HG02884 (cell line): ENCODE measurements at regions not wholly inside any gene's neighbourhood (a gene's known extent, or its start where the extent isn't known, plus 50 kb on each side); places are given as distances from the start of the nearest gene placed in this dataset.
"Not testable (repeated sequence)": the region's sequence is repeated elsewhere in the genome, so short reads cannot be mapped to it uniquely, and the experiment has no call there.

Experiments
- ATAC-seq: cut with Tn5 transposase; IDR thresholded peaks from one replicate; pipeline ENCODE4 v1.9.1; 2021; ENCODE audit warnings: mild to moderate bottlenecking, moderate library complexity; ENCODE audit not compliant: unreplicated experiment

DNA sequence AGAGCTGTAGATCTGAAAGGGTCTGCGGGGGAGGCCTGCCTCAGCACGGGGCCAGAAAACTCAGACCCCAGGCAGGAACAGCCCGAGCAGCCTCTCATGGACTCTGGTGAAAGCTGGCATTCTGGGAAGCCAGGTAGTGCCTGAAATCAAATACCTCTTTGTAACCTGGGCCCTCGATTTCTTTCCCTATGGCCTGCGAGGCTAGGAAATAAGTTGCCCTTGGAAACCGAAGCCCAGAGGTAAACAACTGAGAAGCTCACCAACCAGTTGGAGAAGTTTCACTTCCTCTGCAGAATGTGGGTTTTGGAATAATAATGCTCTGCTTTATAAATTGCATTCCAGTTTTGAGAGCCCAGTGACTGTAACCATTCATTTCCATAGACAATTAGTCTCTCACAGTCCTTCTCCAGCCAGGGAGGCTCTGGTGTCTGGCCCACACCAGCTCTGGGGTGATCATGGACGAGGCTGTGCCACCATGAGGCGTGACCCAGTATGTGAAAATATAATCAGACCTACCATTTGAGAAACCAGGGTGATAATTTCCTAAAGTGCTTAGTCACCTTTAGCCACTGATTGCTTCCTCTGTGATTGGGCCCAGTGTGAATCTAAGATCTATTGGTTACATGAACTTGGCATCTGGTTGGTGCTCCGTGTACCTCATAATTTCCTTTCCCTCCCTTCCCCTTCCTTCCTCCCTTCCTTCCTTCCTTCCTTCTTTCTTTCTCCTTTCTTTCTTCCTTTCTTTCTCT lies 133.1 kb upstream of the PELI1 start:
- no peak for ATAC-seq

- not testable (repeated sequence) for ATAC-seq
Observed at GRCh38 chr2:64280812-64281211, 136.6 kb upstream of the PELI1 start.

- peak; percentile 17 for ATAC-seq
Observed at GRCh38 chr2:64283006-64283570, 138.9 kb upstream of the PELI1 start.

GRCh38 chr2:64283641-64284361 lies 139.6 kb upstream of the PELI1 start:
- ATAC-seq: peak; percentile 91

DNA sequence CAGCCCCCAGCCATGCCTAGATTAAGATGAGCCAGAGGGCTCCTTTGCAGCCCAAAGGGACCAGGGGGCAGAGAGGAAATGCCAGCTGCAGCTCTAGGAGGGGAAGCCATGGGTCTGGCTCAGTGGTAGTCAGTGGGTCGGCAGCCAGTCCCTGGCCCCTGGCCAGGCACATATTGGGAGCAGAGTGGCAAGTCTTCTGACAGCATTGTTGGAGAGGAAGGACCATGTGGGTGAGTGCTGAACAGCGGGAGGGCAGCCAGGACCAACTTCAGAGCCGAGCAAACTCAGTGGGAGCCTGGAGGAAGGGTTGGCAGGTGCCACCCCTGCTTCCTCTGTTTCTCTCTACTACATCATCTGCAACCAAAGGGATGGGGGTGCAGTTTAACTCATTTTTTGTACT lies 140.5 kb upstream of the PELI1 start:
- no peak for ATAC-seq

DNA sequence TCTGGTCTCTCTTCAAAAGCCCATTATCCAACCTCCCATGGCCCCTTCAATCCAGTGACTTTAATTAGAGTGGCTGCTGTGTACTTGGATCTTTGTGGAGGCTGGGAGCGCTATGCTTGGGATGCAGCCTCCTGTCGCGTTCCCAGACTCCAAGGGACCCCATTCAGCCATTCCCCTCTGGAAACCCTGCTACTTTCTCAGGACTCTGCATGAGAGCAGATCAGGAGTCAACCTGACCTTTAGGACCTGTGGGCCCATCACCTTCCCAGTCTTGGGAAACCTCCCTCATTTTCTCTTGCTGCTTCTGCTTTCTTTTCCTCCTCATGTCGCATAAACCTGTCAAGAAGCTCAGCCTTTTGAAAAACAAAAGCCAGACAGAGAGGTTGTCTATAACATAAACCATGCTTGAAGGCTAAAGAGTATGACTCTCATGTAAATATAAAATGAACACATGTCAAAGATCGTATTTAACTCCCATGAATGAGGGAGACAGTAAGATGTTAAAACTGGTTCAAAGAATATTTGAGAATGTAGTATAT lies 143.1 kb upstream of the PELI1 start:
- no peak for ATAC-seq

- no peak for ATAC-seq
Observed at GRCh38 chr2:64288321-64289193, 144.3 kb upstream of the PELI1 start.

GRCh38 chr2:64289251-64289650 lies 145.0 kb upstream of the PELI1 start:
- no peak for ATAC-seq

DNA sequence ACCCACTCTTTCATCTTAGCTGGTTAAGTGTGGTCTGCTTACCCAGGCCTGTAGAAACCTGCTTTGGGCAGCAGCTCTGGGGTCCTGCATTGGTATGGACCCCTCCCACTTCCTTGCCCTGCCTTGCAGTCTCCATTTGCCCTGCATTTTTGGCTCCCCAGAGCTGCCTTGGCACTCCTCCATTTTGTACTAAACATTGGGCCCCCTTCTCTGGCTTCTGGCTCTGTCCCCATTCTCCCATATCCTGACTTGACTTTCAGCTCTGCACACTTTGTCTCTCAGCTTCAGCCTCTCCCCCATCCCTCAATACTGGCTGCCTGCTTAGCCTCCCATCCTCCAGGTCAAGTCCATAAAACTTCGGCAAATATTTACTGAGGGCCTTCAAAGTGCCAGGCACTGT lies 145.5 kb upstream of the PELI1 start:
- ATAC-seq: no peak

GRCh38 chr2:64291181-64291580 lies 147.0 kb upstream of the PELI1 start:
- no peak for ATAC-seq

GRCh38 chr2:64295326-64296139 lies 151.3 kb upstream of the PELI1 start:
- peak; percentile 81 for ATAC-seq

DNA sequence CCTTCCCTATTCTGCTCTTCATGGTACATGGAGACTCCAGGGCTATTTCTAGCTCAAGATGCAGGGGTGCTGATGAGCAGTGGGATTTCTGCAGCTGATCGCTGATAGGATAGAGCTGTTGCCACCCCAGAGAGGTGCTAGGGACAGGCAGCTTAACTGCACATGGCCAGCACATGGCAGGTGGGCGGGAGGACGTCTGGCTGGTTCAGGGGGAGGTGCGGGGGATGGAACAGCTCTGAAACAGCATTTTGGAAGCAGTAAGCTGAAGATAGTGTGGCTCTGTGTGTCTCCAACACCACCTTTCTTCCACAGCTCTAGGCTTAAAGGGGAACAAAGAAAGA lies 151.9 kb upstream of the PELI1 start:
- peak; percentile 17 for ATAC-seq

DNA sequence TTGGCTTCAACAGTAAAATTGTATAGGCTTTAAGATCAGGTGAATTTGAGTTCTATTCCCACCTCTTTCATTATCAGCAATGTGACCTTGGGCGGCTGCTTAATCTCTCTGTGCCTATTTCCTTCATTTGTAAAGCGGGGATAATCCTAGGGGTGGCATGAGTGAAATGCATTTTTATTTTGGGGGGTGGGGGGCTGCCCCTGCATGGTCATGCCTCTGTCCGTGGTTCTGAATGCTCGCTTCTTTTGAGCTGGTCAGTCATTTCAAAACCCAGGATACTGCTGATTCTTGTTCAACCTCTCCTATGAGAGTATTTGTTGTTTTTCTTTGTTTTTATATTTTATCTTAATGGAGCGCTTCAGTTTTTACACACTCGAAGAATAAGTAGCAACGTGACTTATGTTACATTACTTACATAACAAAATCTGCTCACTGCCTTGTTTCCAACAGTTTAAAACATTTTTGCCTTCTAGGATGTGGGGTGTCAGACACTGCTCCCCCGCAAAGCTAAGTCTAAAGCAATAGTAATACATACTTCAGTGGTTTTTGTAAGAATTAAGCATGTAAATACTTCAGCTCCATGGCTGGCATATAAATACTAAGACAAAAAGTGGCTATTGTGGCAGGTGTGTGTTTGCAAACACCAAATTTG lies 152.6 kb upstream of the PELI1 start:
- no peak for ATAC-seq

DNA sequence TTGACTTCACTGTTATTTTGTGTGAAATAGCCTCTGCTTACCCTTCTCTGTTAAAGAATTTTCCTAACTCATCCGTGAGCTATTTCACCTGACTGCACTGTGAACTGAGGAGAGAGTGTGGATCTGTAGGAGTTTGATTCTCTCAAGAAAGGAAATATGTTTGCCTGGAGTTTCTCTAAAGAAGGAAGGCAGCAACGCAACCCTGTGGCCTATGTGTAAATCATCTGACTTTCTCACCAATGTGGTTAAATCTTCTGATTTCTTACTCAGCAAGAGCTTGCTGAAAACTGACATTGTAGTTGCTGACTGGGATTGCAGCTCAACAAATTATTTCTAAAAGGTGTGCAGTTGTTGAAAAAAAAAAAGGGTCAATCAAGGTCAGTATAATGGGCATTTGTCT lies 153.9 kb upstream of the PELI1 start:
- no peak for ATAC-seq

DNA sequence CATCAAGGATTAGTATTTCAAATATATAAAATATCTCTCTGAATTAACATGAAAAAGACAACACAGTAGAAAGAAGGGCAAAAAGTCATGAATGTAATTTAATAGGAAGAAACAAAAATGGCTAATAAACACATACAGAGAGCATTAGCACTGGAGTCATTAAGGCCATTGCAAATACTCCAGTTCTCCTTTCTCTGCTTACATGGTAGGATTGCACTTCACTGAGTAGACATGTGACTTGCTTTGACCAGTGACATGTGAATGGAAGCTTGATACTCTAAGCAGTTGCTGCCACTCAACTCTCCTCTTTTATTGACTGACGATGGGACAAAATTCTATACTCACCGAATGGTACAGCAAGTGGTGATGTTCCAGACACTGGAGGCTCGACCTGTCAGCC lies 153.9 kb upstream of the LGALSL start:
- ATAC-seq: no peak

GRCh38 chr2:64303250-64303649 lies 150.7 kb upstream of the LGALSL start:
- no peak for ATAC-seq

GRCh38 chr2:64307421-64307820 lies 146.5 kb upstream of the LGALSL start:
- ATAC-seq: no peak

DNA sequence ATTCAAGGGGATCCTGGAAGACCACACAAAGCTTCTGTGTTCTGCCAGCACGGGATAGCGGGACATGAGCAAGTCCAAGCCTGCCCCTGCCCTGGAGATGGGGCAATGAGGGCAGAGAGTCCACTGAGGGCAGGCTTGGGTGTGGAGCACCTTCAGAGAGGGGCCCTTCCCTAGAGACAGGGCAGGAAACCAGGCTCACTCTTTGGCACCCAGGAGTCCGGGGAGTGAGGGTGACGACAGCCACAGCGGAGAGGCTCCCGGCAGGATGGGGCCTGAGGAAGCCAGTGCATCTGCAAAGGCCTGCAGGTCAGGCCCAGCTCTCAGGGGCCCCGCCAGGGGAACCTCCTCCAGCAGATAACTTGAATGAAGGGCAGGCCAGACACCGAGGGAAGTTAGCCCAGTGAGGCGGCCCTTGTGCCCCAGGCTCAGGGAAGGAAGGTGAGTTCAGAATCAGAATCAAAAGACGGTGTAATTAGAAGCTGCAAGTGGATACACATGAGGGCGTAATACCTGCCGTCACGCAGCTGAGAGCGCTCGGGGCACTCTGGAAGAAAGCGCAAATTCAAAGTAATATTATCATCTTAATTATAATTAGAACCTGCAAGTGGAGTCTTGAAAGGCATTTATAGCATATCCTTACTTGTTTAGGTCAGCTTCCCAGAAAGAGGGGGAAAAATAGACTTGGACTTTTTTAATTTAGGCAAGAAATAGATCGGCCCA lies 142.6 kb upstream of the LGALSL start:
- ATAC-seq: no peak
